ENCODE measurements at regions not wholly inside any gene's neighbourhood (a gene's known extent, or its start where the extent isn't known, plus 50 kb on each side); places are given as distances from the start of the nearest gene placed in this dataset.

GRCh38 chr1:199319341-199319740 is 680.5 kb downstream of the PTPRC start:
- no peak for DNase-seq (ENCODE audit: low read depth in 2 of 2)

- no peak for DNase-seq (ENCODE audit: low read depth in 2 of 2)
These were observed 683.4 kb downstream of the PTPRC start for GRCh38 chr1:199322278-199322677.

GRCh38 chr1:199333180-199333579 is 694.3 kb upstream of the NR5A2 start:
- DNase-seq (ENCODE audit: low read depth in 2 of 2), result no peak

GRCh38 chr1:199335496-199335895 is 692.0 kb upstream of the NR5A2 start:
- no peak for DNase-seq (ENCODE audit: low read depth in 2 of 2)

GRCh38 chr1:199336745-199337640 is 690.5 kb upstream of the NR5A2 start:
- DNase-seq (ENCODE audit: low read depth in 2 of 2), result no peak

- no peak for DNase-seq (ENCODE audit: low read depth in 2 of 2)
These were observed 688.8 kb upstream of the NR5A2 start for GRCh38 chr1:199338760-199339159.

- no peak for DNase-seq (ENCODE audit: low read depth in 2 of 2)
These were observed 675.2 kb upstream of the NR5A2 start for GRCh38 chr1:199352351-199352750.

- no peak for DNase-seq (ENCODE audit: low read depth in 2 of 2)
These were observed 673.6 kb upstream of the NR5A2 start for GRCh38 chr1:199353906-199354305.

GRCh38 chr1:199356561-199356960 is 670.9 kb upstream of the NR5A2 start:
- no peak for DNase-seq (ENCODE audit: low read depth in 2 of 2)

GRCh38 chr1:199357599-199357998 is 669.9 kb upstream of the NR5A2 start:
- no peak for DNase-seq (ENCODE audit: low read depth in 2 of 2)

GRCh38 chr1:199362996-199363395 is 664.5 kb upstream of the NR5A2 start:
- DNase-seq (ENCODE audit: low read depth in 2 of 2), result no peak

GRCh38 chr1:199373139-199373538 is 654.4 kb upstream of the NR5A2 start:
- DNase-seq (ENCODE audit: low read depth in 2 of 2), result no peak

- DNase-seq (ENCODE audit: low read depth in 2 of 2), result no peak
These were observed 650.3 kb upstream of the NR5A2 start for GRCh38 chr1:199377211-199377610.

- DNase-seq (ENCODE audit: low read depth in 2 of 2), result no peak
These were observed 643.7 kb upstream of the NR5A2 start for GRCh38 chr1:199383793-199384192.

GRCh38 chr1:199394856-199395255 is 632.7 kb upstream of the NR5A2 start:
- DNase-seq (ENCODE audit: low read depth in 2 of 2), result no peak

- DNase-seq (ENCODE audit: low read depth in 2 of 2), result no peak
These were observed 631.1 kb upstream of the NR5A2 start for GRCh38 chr1:199396456-199396855.

- no peak for DNase-seq (ENCODE audit: low read depth in 2 of 2)
These were observed 627.4 kb upstream of the NR5A2 start for GRCh38 chr1:199399996-199400724.

GRCh38 chr1:199403531-199404116 is 623.9 kb upstream of the NR5A2 start:
- no peak for DNase-seq (ENCODE audit: low read depth in 2 of 2)

GRCh38 chr1:199404191-199404590 is 623.3 kb upstream of the NR5A2 start:
- no peak for DNase-seq (ENCODE audit: low read depth in 2 of 2)

- DNase-seq (ENCODE audit: low read depth in 2 of 2), result no peak
These were observed 622.5 kb upstream of the NR5A2 start for GRCh38 chr1:199404976-199405375.

- DNase-seq (ENCODE audit: low read depth in 2 of 2), result no peak
These were observed 621.8 kb upstream of the NR5A2 start for GRCh38 chr1:199405634-199406196.

- DNase-seq (ENCODE audit: low read depth in 2 of 2), result no peak
These were observed 617.0 kb upstream of the NR5A2 start for GRCh38 chr1:199410462-199410861.

All from activated CD4-positive, alpha-beta T cell treated with anti-CD3 and anti-CD28 coated beads for 24 hours (primary cell).